Ishikawa (cell line): ENCODE measurements at regions not wholly inside any gene's neighbourhood (a gene's known extent, or its start where the extent isn't known, plus 50 kb on each side); places are given as distances from the start of the nearest gene placed in this dataset.

ENCODE experiments used
- CEBPB ChIP-seq: IDR thresholded peaks from 2 replicates; pipeline ENCODE4 v1.6.1; 2012
- CREB1 ChIP-seq: IDR thresholded peaks from 2 replicates; pipeline ENCODE4 v1.6.1; 2012; ENCODE audit warnings: low read depth
- EGR1 ChIP-seq: IDR thresholded peaks from 2 replicates; pipeline ENCODE4 v1.6.1; 2012
- EP300 ChIP-seq: IDR thresholded peaks from 2 replicates; pipeline ENCODE4 v1.6.1; 2012; ENCODE audit warnings: borderline replicate concordance
- FOXM1 ChIP-seq: IDR thresholded peaks from 2 replicates; pipeline ENCODE4 v1.6.1; 2012; ENCODE audit warnings: low read depth, borderline replicate concordance
- NFIC ChIP-seq: IDR thresholded peaks from 2 replicates; pipeline ENCODE4 v1.6.1; 2012
- RAD21 ChIP-seq: IDR thresholded peaks from 2 replicates; pipeline ENCODE4 v1.6.1; 2012; ENCODE audit warnings: low read depth
- REST ChIP-seq: IDR thresholded peaks from 2 replicates; pipeline ENCODE4 v1.6.1; 2012; ENCODE audit warnings: low read depth, mild to moderate bottlenecking
- TAF1 ChIP-seq: IDR thresholded peaks from 2 replicates; pipeline ENCODE4 v1.6.1; 2012; ENCODE audit warnings: low read depth, mild to moderate bottlenecking
- TCF12 ChIP-seq: IDR thresholded peaks from 2 replicates; pipeline ENCODE4 v1.6.1; 2012; ENCODE audit warnings: low read depth
- USF1 ChIP-seq: IDR thresholded peaks from 2 replicates; pipeline ENCODE4 v1.6.1; 2012
- YY1 ChIP-seq: IDR thresholded peaks from 2 replicates; pipeline ENCODE4 v1.6.1; 2012; ENCODE audit warnings: low read depth
- ZBTB7A ChIP-seq: IDR thresholded peaks from 2 replicates; pipeline ENCODE4 v1.6.1; 2012; ENCODE audit warnings: low read depth
- TF ChIP-seq, protein P1 (sequence below): IDR thresholded peaks from 2 replicates; pipeline ENCODE4 v1.6.1; 2012

GRCh38 chrX:883588-883987 is 253.0 kb downstream of the SHOX start:
- TF ChIP-seq FOXM1 (no peak), EP300 (no peak), YY1 (no peak), CREB1 (no peak), TCF12 (no peak), TAF1 (no peak), ZBTB7A (no peak), RAD21 (no peak), REST (no peak), CEBPB (no peak), EGR1 (no peak), USF1 (no peak), NFIC (no peak)
- TF ChIP-seq, protein P1, sequence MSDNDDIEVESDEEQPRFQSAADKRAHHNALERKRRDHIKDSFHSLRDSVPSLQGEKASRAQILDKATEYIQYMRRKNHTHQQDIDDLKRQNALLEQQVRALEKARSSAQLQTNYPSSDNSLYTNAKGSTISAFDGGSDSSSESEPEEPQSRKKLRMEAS: no peak
